ENCODE measurements at regions not wholly inside any gene's neighbourhood (a gene's known extent, or its start where the extent isn't known, plus 50 kb on each side); places are given as distances from the start of the nearest gene placed in this dataset.

GRCh38 chr3:180354214-180354613 lies 247.7 kb upstream of the TTC14 start:
- TF ChIP-seq EZH2 (IDR thresholded peaks at IDR 0.05; ENCODE audit: low read length, missing control alignments), result no peak
- TF ChIP-seq CTCF (conservative IDR thresholded peaks at IDR 0.05 in 1 of 2, IDR thresholded peaks at IDR 0.05 in 1 of 2; ENCODE audit: low read depth in 1 of 2, low read length in 2 of 2), result no peak

Data from fibroblast of lung (primary cell).